Neural crest cell (in vitro differentiated cells): ENCODE measurements at regions not wholly inside any gene's neighbourhood (a gene's known extent, or its start where the extent isn't known, plus 50 kb on each side); places are given as distances from the start of the nearest gene placed in this dataset.

Experiments used
- DNase-seq: peaks from one replicate; pipeline ENCODE4 v3.0.0; 2021; ENCODE audit warnings: low read depth, mixed read lengths, low spot score
- H3K27ac Mint-ChIP-seq: one replicate; pipeline ENCODE4 v1.8.0; 2021; ENCODE audit warnings: mild to moderate bottlenecking, mixed read lengths; ENCODE audit not compliant: unreplicated experiment
- H3K27me3 Mint-ChIP-seq: 2 replicates; pipeline ENCODE4 v1.8.0; 2021; ENCODE audit warnings: low read depth, mild to moderate bottlenecking, mixed read lengths
- H3K36me3 Mint-ChIP-seq: 2 replicates; pipeline ENCODE4 v1.8.0; 2021; ENCODE audit warnings: low read depth, mild to moderate bottlenecking, mixed read lengths
- H3K4me1 Mint-ChIP-seq: 2 replicates; pipeline ENCODE4 v1.8.0; 2021; ENCODE audit warnings: mixed read lengths
- H3K4me3 Mint-ChIP-seq: one replicate; pipeline ENCODE4 v1.8.0; 2021; ENCODE audit warnings: mild to moderate bottlenecking, mixed read lengths
- H3K9me3 Mint-ChIP-seq: 2 replicates; pipeline ENCODE4 v1.8.0; 2021; ENCODE audit warnings: mixed read lengths
- CTCF ChIP-seq: fragments of 200-600 bp; sonication (generic); conservative IDR thresholded peaks from 2 replicates; pipeline ENCODE4 v1.5.0; 2021; ENCODE audit warnings: antibody characterized with exemption, mild to moderate bottlenecking

GRCh38 chr4:129900430-129900953 lies 804.5 kb downstream of the C4orf33 start:
- Mint-ChIP-seq H3K4me3 (no peak overlapping the region), H3K36me3 (no peaks in the 10 kb centered on the region), H3K4me1 (no peaks in the 10 kb centered on the region), H3K9me3 (peaks cover 2% of the 10 kb centered on the region), H3K27me3 (no peaks in the 10 kb centered on the region), H3K27ac (no peak overlapping the region)
- DNase-seq, result no peak
- TF ChIP-seq CTCF, result no peak

- no peak for TF ChIP-seq CTCF
Observed at GRCh38 chr4:129901205-129901604, 805.3 kb downstream of the C4orf33 start.

GRCh38 chr4:129903861-129904260 lies 807.9 kb downstream of the C4orf33 start:
- no peaks in the 10 kb centered on the region for H3K4me1 Mint-ChIP-seq
- H3K4me3 Mint-ChIP-seq, result no peak overlapping the region

More at GRCh38 chr4:129901205-129901604, 805.3 kb downstream of the C4orf33 start:
- Mint-ChIP-seq H3K4me1 (no peaks in the 10 kb centered on the region), H3K9me3 (peaks cover 2% of the 10 kb centered on the region), H3K4me3 (no peak overlapping the region), H3K27me3 (no peaks in the 10 kb centered on the region), H3K27ac (no peak overlapping the region), H3K36me3 (no peaks in the 10 kb centered on the region)
- DNase-seq, result no peak

GRCh38 chr4:129905256-129905655 lies 809.3 kb downstream of the C4orf33 start:
- Mint-ChIP-seq H3K4me3 (no peak overlapping the region), H3K4me1 (no peaks in the 10 kb centered on the region), H3K27ac (no peak overlapping the region), H3K27me3 (no peaks in the 10 kb centered on the region), H3K9me3 (peaks cover 3% of the 10 kb centered on the region), H3K36me3 (no peaks in the 10 kb centered on the region)
- no peak for DNase-seq
- no peak for TF ChIP-seq CTCF

More at GRCh38 chr4:129903861-129904260, 807.9 kb downstream of the C4orf33 start:
- Mint-ChIP-seq H3K36me3 (no peaks in the 10 kb centered on the region), H3K9me3 (no peaks in the 10 kb centered on the region), H3K27me3 (no peaks in the 10 kb centered on the region), H3K27ac (no peak overlapping the region)
- no peak for DNase-seq
- no peak for TF ChIP-seq CTCF

GRCh38 chr4:129908117-129908516 lies 812.2 kb downstream of the C4orf33 start:
- H3K27me3 Mint-ChIP-seq, result no peaks in the 10 kb centered on the region
- no peak overlapping the region for H3K4me3 Mint-ChIP-seq
- peaks cover 3% of the 10 kb centered on the region for H3K9me3 Mint-ChIP-seq
- H3K4me1 Mint-ChIP-seq, result no peaks in the 10 kb centered on the region
- no peak for TF ChIP-seq CTCF
- no peak overlapping the region for H3K27ac Mint-ChIP-seq
- no peaks in the 10 kb centered on the region for H3K36me3 Mint-ChIP-seq
- no peak for DNase-seq

- H3K9me3 Mint-ChIP-seq, result no peaks in the 10 kb centered on the region
- no peaks in the 10 kb centered on the region for H3K36me3 Mint-ChIP-seq
- DNase-seq, result no peak
- H3K27me3 Mint-ChIP-seq, result no peaks in the 10 kb centered on the region
- H3K4me1 Mint-ChIP-seq, result no peaks in the 10 kb centered on the region
- no peak for TF ChIP-seq CTCF
- no peak overlapping the region for H3K4me3 Mint-ChIP-seq
- H3K27ac Mint-ChIP-seq, result no peak overlapping the region
Observed at GRCh38 chr4:129916991-129917390, 821.0 kb downstream of the C4orf33 start.
